Suppressor macrophage treated with lipopolysaccharide for 1 hour (primary cell): ENCODE measurements at regions not wholly inside any gene's neighbourhood (a gene's known extent, or its start where the extent isn't known, plus 50 kb on each side); places are given as distances from the start of the nearest gene placed in this dataset.
"Not testable (repeated sequence)": the region's sequence is repeated elsewhere in the genome, so short reads cannot be mapped to it uniquely, and the experiment has no call there.

Experiments used
- DNase-seq, 3 donors: peaks; one replicate each; pipeline ENCODE4 v3.0.0-alpha.2; 2020 to 2022

- DNase-seq, result no peak
Measured at GRCh38 chr5:145562931-145563330, 272.2 kb downstream of the PRELID2 start.

GRCh38 chr5:145558288-145558687 lies 276.9 kb downstream of the PRELID2 start:
- DNase-seq, result no peak

- DNase-seq, result no peak
Measured at GRCh38 chr5:145557345-145557744, 277.8 kb downstream of the PRELID2 start.

- no peak for DNase-seq
Measured at GRCh38 chr5:145554399-145554798, 280.7 kb downstream of the PRELID2 start.

GRCh38 chr5:145553177-145553576 lies 282.0 kb downstream of the PRELID2 start:
- DNase-seq, result no peak

- no peak for DNase-seq
Measured at GRCh38 chr5:145551714-145552113, 283.4 kb downstream of the PRELID2 start.

GRCh38 chr5:145548097-145548496 lies 287.0 kb downstream of the PRELID2 start:
- DNase-seq, result no peak

GRCh38 chr5:145544401-145544800 lies 290.7 kb downstream of the PRELID2 start:
- DNase-seq, result no peak

GRCh38 chr5:145543968-145544367 lies 291.2 kb downstream of the PRELID2 start:
- no peak for DNase-seq

GRCh38 chr5:145540375-145540774 lies 294.8 kb downstream of the PRELID2 start:
- DNase-seq, result no peak

- DNase-seq, result no peak
Measured at GRCh38 chr5:145539201-145539600, 295.9 kb downstream of the PRELID2 start.

GRCh38 chr5:145536133-145536532 lies 299.0 kb downstream of the PRELID2 start:
- no peak for DNase-seq

GRCh38 chr5:145531038-145531734 lies 304.0 kb downstream of the PRELID2 start:
- DNase-seq, result no peak

- no peak for DNase-seq
Measured at GRCh38 chr5:145521523-145521922, 313.6 kb downstream of the PRELID2 start.

GRCh38 chr5:145521066-145521465 lies 314.1 kb downstream of the PRELID2 start:
- DNase-seq, result no peak

- DNase-seq, result no peak
Measured at GRCh38 chr5:145520335-145520734, 314.8 kb downstream of the PRELID2 start.

GRCh38 chr5:145517588-145517987 lies 317.6 kb downstream of the PRELID2 start:
- DNase-seq, result not testable (repeated sequence)

- no peak for DNase-seq
Measured at GRCh38 chr5:145511351-145511750, 323.8 kb downstream of the PRELID2 start.

GRCh38 chr5:145510769-145511168 lies 324.4 kb downstream of the PRELID2 start:
- no peak for DNase-seq

GRCh38 chr5:145510324-145510723 lies 324.8 kb downstream of the PRELID2 start:
- no peak for DNase-seq

- no peak for DNase-seq
Measured at GRCh38 chr5:145509336-145510136, 325.6 kb downstream of the PRELID2 start.

GRCh38 chr5:145506185-145506850 lies 328.8 kb downstream of the PRELID2 start:
- DNase-seq, result no peak

GRCh38 chr5:145502906-145503305 lies 332.2 kb downstream of the PRELID2 start:
- DNase-seq, result no peak

GRCh38 chr5:145500710-145501109 lies 334.4 kb downstream of the PRELID2 start:
- no peak for DNase-seq
